NCI-H1930 (cell line): ENCODE measurements at regions not wholly inside any gene's neighbourhood (a gene's known extent, or its start where the extent isn't known, plus 50 kb on each side); places are given as distances from the start of the nearest gene placed in this dataset.
"Not testable (repeated sequence)": the region's sequence is repeated elsewhere in the genome, so short reads cannot be mapped to it uniquely, and the experiment has no call there.

Experiments
- DNase-seq, 2 experiments: peaks; one replicate each; lab custom pipeline; 2025; lab: John Stamatoyannopoulos, UW

GRCh38 chr20:48047447-48047846 is 262.2 kb upstream of the SULF2 start:
- DNase-seq, result no peak

DNA sequence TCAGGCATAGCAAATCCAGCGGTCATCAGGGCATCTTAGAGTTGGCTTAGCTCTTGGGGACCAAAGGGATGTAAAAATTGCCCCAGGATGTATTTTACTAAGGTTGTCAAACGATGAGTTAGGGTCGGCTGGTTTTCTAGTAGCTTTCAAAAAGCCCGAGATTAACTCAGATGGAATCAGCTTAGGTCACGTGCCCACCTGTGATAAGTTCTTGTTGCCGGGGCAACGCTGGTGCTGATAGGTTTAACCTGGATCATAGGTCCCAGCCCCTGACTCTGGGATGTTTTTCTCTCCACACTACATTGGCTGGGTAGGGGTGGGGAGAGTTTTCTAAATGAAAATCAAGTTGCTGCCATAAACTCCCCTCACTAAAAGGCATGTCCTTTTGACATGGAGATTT is 257.3 kb upstream of the SULF2 start:
- no peak for DNase-seq

- DNase-seq, result peak in 1 of 2 experiments; percentile 45
Observed at GRCh38 chr20:48041078-48041780, 255.9 kb upstream of the SULF2 start.

DNA sequence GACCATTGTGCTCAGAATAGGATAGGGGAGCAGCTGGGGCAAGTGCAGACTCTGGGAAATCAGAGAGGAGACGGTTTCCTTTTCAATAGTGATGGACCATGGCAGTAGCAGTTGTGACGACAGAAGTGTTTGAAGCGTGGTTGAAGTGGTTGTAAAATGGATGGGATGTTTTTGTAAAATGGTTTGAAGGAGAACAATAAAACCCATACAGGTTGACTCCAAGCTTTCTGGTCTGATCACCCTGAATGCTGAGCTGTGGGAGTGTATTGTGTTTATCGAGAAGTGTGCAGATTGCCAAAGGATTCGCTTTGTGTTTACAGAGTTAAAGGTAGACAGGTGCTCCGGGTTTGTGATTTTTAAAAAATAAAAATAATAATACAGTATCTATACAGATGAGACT is 255.2 kb upstream of the SULF2 start:
- DNase-seq, result peak; percentile 73 to 82

- no peak for DNase-seq
Observed at GRCh38 chr20:48040051-48040450, 254.8 kb upstream of the SULF2 start.

DNA sequence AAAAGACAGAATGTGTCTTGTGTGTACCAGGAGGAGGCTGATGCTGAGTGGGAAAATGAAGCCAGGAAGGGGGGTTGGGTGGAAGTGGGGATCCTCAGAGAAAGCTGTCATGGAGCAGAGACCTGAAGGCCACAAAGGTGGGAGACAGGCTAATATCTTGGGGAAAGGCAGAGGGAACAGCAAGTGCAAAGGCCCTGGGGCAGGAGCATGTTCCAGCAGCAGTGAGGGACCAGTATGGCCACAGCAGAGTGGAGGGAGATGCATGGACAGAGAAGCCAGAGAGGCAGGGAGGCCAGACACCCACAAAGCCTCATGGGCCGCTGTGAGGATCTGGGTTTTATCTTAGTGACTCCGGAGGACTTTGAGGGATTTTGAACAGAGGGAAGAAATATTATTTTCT is 254.2 kb upstream of the SULF2 start:
- no peak for DNase-seq

GRCh38 chr20:48038713-48039112 is 253.4 kb upstream of the SULF2 start:
- no peak for DNase-seq

DNA sequence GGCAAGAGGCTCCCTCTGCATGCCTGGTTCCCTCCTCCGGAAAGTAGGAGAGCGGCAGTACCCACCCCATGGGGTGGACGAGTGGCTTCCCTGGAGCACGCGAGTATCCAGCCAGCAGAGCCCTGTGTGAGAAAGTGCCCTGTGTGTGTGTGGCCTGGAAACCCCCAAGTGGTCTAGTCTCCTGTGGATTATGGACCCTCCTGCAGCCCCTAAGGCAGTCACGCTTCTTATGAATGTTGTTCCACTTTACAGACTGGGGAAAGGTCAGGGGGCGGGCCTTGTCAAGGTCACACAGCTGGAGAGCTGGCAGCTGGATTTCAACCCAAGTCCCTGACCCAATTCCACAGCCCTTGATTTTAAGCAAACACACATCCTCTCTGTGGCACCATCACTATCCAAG is 252.5 kb upstream of the SULF2 start:
- not testable (repeated sequence) for DNase-seq

- no peak for DNase-seq
Observed at GRCh38 chr20:48035961-48036731, 250.9 kb upstream of the SULF2 start.

GRCh38 chr20:48034751-48035150 is 249.5 kb upstream of the SULF2 start:
- no peak for DNase-seq

- DNase-seq, result not testable (repeated sequence)
Observed at GRCh38 chr20:48033005-48033404, 247.7 kb upstream of the SULF2 start.

DNA sequence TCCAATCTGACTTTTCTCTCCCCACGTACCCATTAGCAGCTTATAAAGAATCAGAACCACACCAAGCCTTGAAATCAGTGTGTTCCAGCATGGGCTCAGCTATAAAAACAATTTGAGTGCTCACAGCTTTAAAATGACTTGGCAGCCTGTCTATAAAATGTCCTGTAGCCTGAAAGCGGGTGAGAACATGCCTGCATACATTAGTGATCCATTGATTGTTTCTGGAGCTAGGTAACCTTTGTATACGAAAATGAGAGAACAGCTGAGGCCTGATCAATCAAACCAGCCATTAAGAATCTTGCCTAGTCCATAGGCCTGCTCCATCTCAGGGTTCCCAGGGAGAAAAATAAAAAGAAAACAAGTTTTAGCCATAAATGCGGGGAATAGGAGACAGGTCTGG is 245.8 kb upstream of the SULF2 start:
- no peak for DNase-seq

GRCh38 chr20:48026981-48027592 is 241.8 kb upstream of the SULF2 start:
- no peak for DNase-seq

DNA sequence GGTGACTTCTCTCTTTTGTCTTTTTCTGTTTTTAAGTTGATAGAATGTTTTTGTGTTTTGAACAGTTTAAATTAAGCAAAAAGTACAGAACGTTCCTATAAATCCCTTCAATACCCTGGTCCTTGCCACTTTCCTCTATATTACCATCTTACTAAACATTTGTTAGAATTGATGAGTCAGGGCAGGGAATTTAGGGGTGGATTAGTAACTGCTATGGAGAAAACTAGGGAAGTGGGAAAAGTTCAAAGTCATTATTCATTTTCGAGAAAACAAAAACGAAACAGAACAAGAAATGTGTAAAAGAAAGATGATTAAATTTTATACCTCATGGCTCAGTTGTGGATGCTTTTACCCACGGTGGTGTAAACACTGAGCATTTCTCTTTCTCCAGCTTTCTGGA is 240.4 kb upstream of the SULF2 start:
- DNase-seq, result no peak

- no peak for DNase-seq
Observed at GRCh38 chr20:48025051-48025515, 239.8 kb upstream of the SULF2 start.

- DNase-seq, result no peak
Observed at GRCh38 chr20:48024539-48024938, 239.3 kb upstream of the SULF2 start.

- DNase-seq, result not testable (repeated sequence)
Observed at GRCh38 chr20:48020696-48021095, 235.4 kb upstream of the SULF2 start.

DNA sequence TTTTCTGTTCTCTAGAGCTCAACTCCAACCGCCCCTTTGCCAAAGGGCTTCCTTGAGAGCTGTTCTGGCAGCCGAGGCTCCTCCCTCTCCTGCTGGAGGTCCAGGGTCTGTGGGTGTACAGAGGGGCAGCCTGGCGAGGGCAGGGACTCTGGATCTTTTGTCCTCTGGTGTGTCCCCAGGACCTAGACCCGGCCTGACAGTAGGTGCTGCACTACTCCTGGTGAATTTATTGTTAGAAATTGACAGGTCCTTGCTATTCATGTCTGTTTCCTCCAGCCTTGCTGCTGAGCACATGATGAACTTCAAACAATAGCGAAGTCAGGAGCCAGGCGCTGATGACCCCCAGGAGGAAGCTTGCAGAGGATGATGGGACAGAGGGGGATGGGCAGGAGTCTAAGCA is 234.7 kb upstream of the SULF2 start:
- no peak for DNase-seq

- DNase-seq, result no peak
Observed at GRCh38 chr20:48019496-48019895, 234.2 kb upstream of the SULF2 start.

DNA sequence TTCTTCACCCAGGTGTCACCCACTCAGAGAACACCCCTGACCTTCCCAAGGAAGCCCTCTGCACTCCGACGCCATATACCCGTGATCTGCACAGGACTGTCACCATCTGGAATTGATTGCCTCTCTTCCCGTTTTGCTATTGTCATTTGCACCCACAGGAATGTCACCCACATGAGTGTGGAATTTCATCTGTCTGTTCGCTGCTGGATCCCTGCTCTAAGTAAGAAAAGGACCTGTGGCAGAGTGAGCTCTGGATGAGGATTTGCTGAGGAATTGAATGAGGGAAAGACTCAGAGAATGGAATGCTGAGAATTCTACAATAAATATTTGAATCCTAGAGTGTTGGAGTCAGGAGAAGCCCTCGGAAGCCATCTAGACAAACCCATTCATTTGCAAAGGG is 233.6 kb upstream of the SULF2 start:
- not testable (repeated sequence) for DNase-seq

DNA sequence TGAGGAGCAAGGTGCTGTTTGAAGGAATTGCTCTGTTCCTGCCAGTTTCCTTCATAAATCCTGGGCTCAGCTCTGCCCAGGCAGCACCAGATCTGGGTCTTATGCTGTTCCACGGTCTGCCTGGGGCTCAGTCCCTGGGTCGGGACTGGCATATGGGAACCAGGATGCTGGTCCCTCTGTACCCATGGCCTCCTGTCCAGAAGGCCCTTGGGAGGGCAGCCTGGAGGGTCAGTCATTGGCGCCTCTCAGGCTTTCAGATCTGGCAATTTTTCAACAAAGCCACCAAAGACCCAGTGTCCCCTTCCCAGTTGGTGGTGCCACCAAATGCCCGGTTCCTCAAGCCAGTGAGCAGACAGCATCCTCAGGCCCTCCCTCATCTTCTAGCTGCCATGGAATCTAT is 232.7 kb upstream of the SULF2 start:
- DNase-seq, result no peak

DNA sequence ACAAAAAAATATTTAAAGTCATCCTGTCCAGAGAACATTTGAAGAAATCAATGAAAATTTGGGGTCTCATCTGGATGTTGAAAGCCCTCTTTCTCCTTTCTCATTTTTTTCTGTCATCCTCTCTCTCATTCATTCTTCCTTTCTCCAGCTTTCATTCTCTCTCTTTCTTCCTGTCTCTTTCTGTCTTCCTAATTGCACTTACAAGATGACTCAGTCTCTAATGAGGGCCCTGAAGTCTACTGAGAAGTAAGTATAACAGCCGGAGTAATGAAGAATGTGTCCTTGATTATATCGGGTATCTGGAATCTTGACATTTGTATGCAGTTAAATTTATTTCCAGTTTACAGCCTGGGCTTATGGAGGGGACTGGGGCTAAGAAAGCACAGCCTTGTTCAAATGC is 232.2 kb upstream of the SULF2 start:
- DNase-seq, result no peak
